Germinal center (tissue), 1 donor: ENCODE measurements at regions not wholly inside any gene's neighbourhood (a gene's known extent, or its start where the extent isn't known, plus 50 kb on each side); places are given as distances from the start of the nearest gene placed in this dataset.
"Not testable (repeated sequence)": the region's sequence is repeated elsewhere in the genome, so short reads cannot be mapped to it uniquely, and the experiment has no call there.

ENCODE experiments used
- DNase-seq: peaks from one replicate; pipeline ENCODE4 v3.0.0; 2012; ENCODE audit warnings: mixed read lengths, low spot score

- not testable (repeated sequence) for DNase-seq
Observed at GRCh38 chr14:48260394-48261295, 585.2 kb upstream of the MDGA2 start.

GRCh38 chr14:48259876-48260275 lies 584.5 kb upstream of the MDGA2 start:
- DNase-seq: not testable (repeated sequence)

DNA sequence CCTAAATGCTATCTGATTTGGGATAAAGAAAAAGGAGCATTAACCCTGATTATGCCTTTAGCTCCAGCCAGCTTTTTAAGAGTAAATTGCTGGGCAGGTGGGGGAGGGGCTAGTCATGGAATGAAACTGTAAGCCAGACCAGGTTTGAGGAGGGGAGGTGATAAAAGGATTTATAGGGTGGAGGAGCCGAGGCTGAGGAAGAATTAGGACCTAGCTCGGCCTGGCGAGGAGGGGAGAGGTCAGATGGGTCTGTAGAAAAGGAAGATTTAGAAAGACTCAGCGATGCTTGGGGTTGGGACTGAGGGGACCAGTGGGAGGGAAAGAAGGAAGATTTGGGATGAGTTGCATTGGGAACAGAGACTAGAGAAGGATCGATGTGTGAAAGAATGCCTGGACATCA lies 583.8 kb upstream of the MDGA2 start:
- DNase-seq: not testable (repeated sequence)

GRCh38 chr14:48258703-48259102 lies 583.3 kb upstream of the MDGA2 start:
- not testable (repeated sequence) for DNase-seq

GRCh38 chr14:48253020-48253419 lies 577.6 kb upstream of the MDGA2 start:
- DNase-seq: no peak

GRCh38 chr14:48251290-48251689 lies 575.9 kb upstream of the MDGA2 start:
- no peak for DNase-seq

DNA sequence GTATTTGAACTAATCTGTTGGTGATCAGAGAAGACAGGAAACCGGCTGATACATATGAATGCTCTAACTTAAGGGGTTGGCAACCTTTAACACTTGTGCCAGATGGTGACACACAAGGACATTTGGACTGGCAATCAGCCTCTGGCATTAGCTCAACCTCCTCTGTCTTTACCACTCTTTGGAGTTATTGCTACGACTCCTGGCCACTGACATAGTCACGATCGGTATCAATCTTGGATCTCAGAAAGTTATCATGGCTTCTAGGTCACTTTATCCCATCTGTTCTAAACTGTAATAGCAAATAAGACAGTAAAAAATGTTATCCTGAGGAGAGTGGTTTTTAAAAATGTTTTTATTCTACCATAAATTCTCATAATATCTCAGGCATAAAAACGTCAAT lies 575.2 kb upstream of the MDGA2 start:
- DNase-seq: no peak

- DNase-seq: no peak
Observed at GRCh38 chr14:48247977-48248376, 572.6 kb upstream of the MDGA2 start.

DNA sequence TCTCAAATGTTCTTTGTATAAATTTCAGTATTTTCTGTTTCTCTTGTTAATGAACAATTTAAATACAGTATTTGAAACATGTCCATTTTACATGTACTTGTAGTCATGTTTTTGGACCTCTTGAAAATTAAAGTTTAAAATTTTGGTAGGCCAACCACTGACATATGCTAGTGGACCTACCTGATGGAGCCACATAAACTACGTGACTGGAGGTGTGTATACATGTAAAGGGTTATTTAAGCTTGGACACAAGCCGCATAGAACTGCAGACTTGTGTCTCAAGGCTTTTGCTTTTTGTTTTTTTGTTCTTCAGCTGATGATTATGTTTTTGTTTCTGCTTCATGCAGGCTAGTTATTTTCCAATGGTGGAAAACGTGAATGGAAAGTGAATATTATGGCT lies 568.5 kb upstream of the MDGA2 start:
- DNase-seq: no peak

DNA sequence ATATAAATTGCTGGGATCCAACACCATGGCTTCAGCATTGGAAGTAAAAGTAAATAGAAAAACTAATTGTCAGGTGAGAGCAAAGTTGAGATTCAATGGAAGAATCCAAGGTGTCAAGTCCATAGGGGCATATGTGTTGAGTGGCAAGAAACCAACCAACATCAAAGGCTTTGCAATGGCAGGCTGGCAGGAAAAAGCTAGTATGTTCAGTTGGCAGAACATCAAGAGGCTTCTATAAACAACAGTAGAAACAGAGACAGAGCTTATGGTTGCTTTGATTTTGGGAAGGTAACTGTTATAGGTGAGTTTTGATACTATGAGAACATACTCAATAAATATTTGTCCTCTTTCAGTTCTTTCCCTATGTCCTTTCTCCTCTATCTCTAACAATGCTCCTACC lies 553.7 kb upstream of the MDGA2 start:
- DNase-seq: no peak

- no peak for DNase-seq
Observed at GRCh38 chr14:48193893-48194292, 518.5 kb upstream of the MDGA2 start.

DNA sequence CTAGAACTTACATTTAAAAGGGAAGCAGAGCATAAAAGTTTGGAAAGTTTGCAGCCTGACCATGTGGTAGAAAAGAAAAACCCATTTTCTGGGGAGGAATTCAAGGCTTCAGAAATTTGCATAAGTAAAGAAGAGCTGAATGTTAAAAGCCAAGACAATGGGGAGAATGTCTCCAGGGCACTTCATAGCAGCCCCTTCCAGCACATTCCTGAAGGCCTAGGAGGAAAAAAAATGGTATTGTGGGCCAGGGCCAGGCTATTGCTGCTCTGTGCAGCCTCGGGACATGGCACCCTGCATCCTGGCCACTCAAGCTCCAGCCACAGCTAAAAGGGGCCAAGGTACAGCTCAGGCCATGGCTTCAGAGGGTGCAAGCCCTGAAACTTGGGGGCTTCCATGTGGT lies 474.2 kb upstream of the MDGA2 start:
- DNase-seq: not testable (repeated sequence)

GRCh38 chr14:48140804-48141203 lies 465.4 kb upstream of the MDGA2 start:
- no peak for DNase-seq

- no peak for DNase-seq
Observed at GRCh38 chr14:48129472-48129871, 454.1 kb upstream of the MDGA2 start.

DNA sequence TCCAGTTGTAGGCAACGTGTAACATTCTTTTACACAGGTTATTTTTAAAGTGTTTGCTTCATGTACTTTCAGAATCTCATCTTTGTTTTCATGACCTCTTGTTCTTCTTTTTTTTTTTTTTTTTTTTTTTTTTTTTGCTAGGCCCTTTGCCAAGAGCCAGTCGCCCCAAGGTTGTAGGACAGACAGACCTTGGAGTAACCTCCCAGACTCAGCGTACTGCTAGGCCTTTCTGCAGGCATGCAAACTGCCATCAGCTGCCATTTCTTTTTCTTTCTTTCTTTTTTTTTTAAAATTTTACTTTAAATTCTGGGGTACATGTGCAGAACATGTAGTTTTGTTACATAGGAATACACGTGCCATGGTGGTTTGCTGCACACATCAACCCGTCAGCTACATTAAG lies 452.3 kb upstream of the MDGA2 start:
- no peak for DNase-seq

DNA sequence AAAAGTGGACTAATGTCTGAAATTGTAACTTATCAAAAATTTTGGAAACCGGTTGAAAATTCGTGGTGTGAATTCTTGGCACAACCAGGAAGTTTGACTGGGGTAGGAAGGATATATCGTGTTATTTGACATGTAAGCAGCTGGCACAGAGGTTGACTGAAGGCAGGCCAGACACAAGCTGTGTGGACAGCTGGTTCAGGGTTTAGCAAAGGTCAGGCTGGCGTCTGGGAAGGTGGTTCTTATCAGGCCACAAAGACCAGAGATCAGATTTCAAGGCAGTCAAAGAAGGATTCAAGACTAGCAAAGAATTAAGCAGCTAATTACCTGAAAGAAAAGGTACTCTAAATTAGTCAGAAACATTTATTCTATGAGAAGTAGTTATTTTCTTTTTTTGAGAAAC lies 450.2 kb upstream of the MDGA2 start:
- no peak for DNase-seq

GRCh38 chr14:48113713-48114112 lies 438.3 kb upstream of the MDGA2 start:
- no peak for DNase-seq

DNA sequence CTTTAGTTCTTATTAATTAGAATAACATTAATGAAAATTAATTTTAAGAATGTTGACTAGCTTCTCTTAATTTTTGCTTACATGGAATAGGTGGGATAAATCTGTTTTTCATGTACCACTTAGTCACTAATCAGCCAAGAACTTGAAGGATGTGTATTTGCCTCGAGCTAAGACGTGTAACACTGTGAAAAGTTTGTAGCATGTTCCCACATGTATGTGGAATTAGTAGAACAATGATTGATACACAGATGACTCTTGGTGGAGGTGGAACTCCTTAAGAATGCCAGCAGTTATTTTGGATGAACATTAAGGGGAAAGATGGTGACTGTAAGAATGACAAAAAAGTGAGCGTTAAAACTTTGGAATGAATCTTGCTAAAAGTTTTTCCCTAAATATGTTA lies 435.7 kb upstream of the MDGA2 start:
- no peak for DNase-seq

GRCh38 chr14:48107646-48108045 lies 432.2 kb upstream of the MDGA2 start:
- no peak for DNase-seq

GRCh38 chr14:48096897-48097296 lies 421.5 kb upstream of the MDGA2 start:
- DNase-seq: no peak

DNA sequence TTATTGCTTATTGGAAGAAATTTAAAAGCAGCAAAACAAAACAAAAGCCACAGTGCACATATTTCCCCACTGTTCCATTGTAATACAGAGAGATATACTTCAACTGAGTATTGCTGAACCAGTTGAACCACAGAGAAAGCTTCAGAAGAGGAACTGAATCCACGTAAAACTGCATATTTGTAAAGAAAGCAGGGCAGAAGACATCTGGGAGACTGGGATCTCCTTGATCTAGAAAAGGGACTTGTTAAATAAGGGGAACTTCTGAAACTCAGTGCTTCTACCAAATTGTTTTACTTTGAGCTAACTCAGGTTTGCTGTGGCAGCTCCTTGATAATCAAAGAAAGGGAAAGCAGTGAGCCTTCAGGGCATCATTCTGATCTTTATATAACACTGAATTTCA lies 411.1 kb upstream of the MDGA2 start:
- no peak for DNase-seq

GRCh38 chr14:48075487-48075886 lies 400.1 kb upstream of the MDGA2 start:
- DNase-seq: no peak

DNA sequence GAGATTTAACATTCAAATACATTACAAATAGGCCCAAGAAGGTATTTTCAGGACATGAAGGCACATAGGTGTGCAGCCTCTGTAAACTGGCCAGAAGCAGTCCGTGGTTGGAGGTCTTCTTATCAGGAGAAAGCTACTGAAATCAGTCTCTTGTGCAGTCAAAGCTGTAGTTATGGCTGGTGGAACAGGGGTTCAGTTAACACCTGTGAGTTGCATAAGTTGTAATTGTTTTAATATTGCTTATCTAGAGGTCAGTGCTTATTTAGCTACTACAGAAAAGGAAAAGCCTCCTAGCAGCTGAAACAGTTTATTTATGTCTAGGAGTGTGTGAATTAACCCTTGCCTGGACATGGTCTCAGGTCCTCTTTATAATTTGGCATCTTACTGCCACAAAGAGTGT lies 377.6 kb upstream of the MDGA2 start:
- DNase-seq: no peak

DNA sequence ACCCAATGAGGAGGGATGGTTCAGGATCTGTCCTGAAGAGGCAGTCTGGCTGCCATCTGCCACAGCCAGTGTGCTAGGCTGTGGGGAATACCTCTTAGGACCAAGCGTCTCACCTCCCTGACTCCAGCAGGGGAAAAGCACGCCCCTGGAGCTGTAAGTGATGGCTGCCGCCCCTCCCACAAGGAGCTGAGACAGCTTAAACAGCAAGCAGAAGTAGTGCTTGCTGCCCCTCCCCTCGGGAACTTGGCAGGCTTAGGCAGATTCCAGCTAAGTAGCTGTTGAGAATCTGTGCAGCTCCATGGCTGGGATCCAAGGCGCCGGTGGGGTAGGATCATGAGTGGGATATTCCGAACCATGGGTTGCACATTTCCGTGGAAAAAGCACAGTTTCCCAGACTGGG lies 360.4 kb upstream of the MDGA2 start:
- DNase-seq: no peak
